Bronchial epithelial cell (primary cell): ENCODE measurements at regions not wholly inside any gene's neighbourhood (a gene's known extent, or its start where the extent isn't known, plus 50 kb on each side); places are given as distances from the start of the nearest gene placed in this dataset.
"Not testable (repeated sequence)": the region's sequence is repeated elsewhere in the genome, so short reads cannot be mapped to it uniquely, and the experiment has no call there.

Experiments
- DNase-seq: peaks from one replicate; pipeline ENCODE4 v3.0.0-alpha.2; 2010; ENCODE audit warnings: low read depth
- FAIRE-seq: peaks from 2 replicates; lab custom pipeline; 2011; peaks lifted over from hg19 to GRCh38; lab: Jason Lieb, UNC
- H3K27me3 ChIP-seq: 2 replicates; pipeline ENCODE4 v1.5.1; 2011; ENCODE audit warnings: low read length; ENCODE audit not compliant: control insufficient read depth, insufficient read depth
- H3K36me3 ChIP-seq: 2 replicates; pipeline ENCODE4 v1.5.1; 2011; ENCODE audit warnings: low read length; ENCODE audit not compliant: control insufficient read depth, insufficient read depth
- H3K4me3 ChIP-seq: 2 replicates; pipeline ENCODE4 v1.5.1; 2011; ENCODE audit warnings: mild to moderate bottlenecking, low read depth, low read length, control low read depth
- CTCF ChIP-seq: IDR thresholded peaks from 2 replicates; pipeline ENCODE4 v1.5.1; 2011; ENCODE audit warnings: mild to moderate bottlenecking, moderate library complexity, low read length, control low read depth, inconsistent platforms; ENCODE audit not compliant: insufficient read depth, severe bottlenecking

GRCh38 chr4:183374950-183375555 is 52.8 kb upstream of the CLDN24 start:
- no peaks in the 10 kb centered on the region for H3K27me3 ChIP-seq
- H3K36me3 ChIP-seq: no peaks in the 10 kb centered on the region
- FAIRE-seq: no peak
- TF ChIP-seq CTCF: no peak
- no peak overlapping the region for H3K4me3 ChIP-seq
- DNase-seq: no peak

- Histone ChIP-seq H3K36me3 (no peaks in the 10 kb centered on the region), H3K27me3 (no peaks in the 10 kb centered on the region), H3K4me3 (no peak overlapping the region)
- DNase-seq (no peak), FAIRE-seq (no peak)
- no peak for TF ChIP-seq CTCF
Observed at GRCh38 chr4:183376381-183376780, 54.2 kb upstream of the CLDN24 start.

- no peaks in the 10 kb centered on the region for H3K27me3 ChIP-seq
- TF ChIP-seq CTCF: no peak
- H3K36me3 ChIP-seq: no peaks in the 10 kb centered on the region
- H3K4me3 ChIP-seq: no peak overlapping the region
- FAIRE-seq: no peak
- no peak for DNase-seq
Observed at GRCh38 chr4:183377491-183377890, 55.3 kb upstream of the CLDN24 start.

- H3K36me3 ChIP-seq, DNase-seq, H3K27me3 ChIP-seq, FAIRE-seq, H3K4me3 ChIP-seq: not testable (repeated sequence)
Observed at GRCh38 chr4:183378347-183378746, 56.1 kb upstream of the CLDN24 start.

- FAIRE-seq (no peak), DNase-seq (no peak)
- H3K36me3 ChIP-seq: no peaks in the 10 kb centered on the region
- H3K27me3 ChIP-seq: no peaks in the 10 kb centered on the region
- TF ChIP-seq CTCF: no peak
- no peak overlapping the region for H3K4me3 ChIP-seq
Observed at GRCh38 chr4:183380901-183381300, 58.7 kb upstream of the CLDN24 start.

- TF ChIP-seq CTCF: no peak
- H3K4me3 ChIP-seq: no peak overlapping the region
- FAIRE-seq (no peak), DNase-seq (no peak)
- H3K27me3 ChIP-seq: peaks cover 1% of the 10 kb centered on the region
- no peaks in the 10 kb centered on the region for H3K36me3 ChIP-seq
Observed at GRCh38 chr4:183383606-183384005, 60.8 kb upstream of the CDKN2AIP start.
